ENCODE measurements at regions not wholly inside any gene's neighbourhood (a gene's known extent, or its start where the extent isn't known, plus 50 kb on each side); places are given as distances from the start of the nearest gene placed in this dataset.

GRCh38 chr9:102841376-102841775, 153.8 kb upstream of the CYLC2 start:
- Mint-ChIP-seq H3K27me3 (ENCODE audit: low read depth) (no peaks in the 10 kb centered on the region), H3K27ac (no peak overlapping the region)
- POLR2A ChIA-PET, result no interaction called here

GRCh38 chr9:102840335-102840734, 154.8 kb upstream of the CYLC2 start:
- Mint-ChIP-seq H3K4me3 (no peak overlapping the region), H3K27ac (no peak overlapping the region), H3K9me3 (ENCODE audit: insufficient read depth) (peaks cover 4% of the 10 kb centered on the region), H3K36me3 (ENCODE audit: low read depth) (no peaks in the 10 kb centered on the region), H3K4me1 (ENCODE audit: low read depth) (no peaks in the 10 kb centered on the region), H3K27me3 (ENCODE audit: low read depth) (no peaks in the 10 kb centered on the region)
- ATAC-seq (no peak), DNase-seq (no peak)
- ChIA-PET POLR2A (no interaction called here), CTCF (no interaction called here)

More at GRCh38 chr9:102841376-102841775, 153.8 kb upstream of the CYLC2 start:
- Mint-ChIP-seq H3K36me3 (ENCODE audit: low read depth) (no peaks in the 10 kb centered on the region), H3K4me3 (no peak overlapping the region), H3K9me3 (ENCODE audit: insufficient read depth) (peaks cover 4% of the 10 kb centered on the region), H3K4me1 (ENCODE audit: low read depth) (no peaks in the 10 kb centered on the region)
- CTCF ChIA-PET, result no interaction called here
- DNase-seq (no peak), ATAC-seq (no peak)

- no peak for DNase-seq
- Mint-ChIP-seq H3K27ac (no peak overlapping the region), H3K4me3 (no peak overlapping the region), H3K36me3 (ENCODE audit: low read depth) (no peaks in the 10 kb centered on the region), H3K4me1 (ENCODE audit: low read depth) (no peaks in the 10 kb centered on the region), H3K9me3 (ENCODE audit: insufficient read depth) (no peaks in the 10 kb centered on the region), H3K27me3 (ENCODE audit: low read depth) (no peaks in the 10 kb centered on the region)
- POLR2A ChIA-PET, result no interaction called here
- CTCF ChIA-PET, result no interaction called here
- ATAC-seq, result no peak
Measured at GRCh38 chr9:102832814-102833213, 162.3 kb upstream of the CYLC2 start.

- CTCF ChIA-PET, result no interaction called here
- Mint-ChIP-seq H3K27ac (no peak overlapping the region), H3K9me3 (ENCODE audit: insufficient read depth) (peaks cover 14% of the 10 kb centered on the region), H3K4me3 (no peak overlapping the region), H3K36me3 (ENCODE audit: low read depth) (no peaks in the 10 kb centered on the region), H3K4me1 (ENCODE audit: low read depth) (no peaks in the 10 kb centered on the region), H3K27me3 (ENCODE audit: low read depth) (no peaks in the 10 kb centered on the region)
- POLR2A ChIA-PET, result no interaction called here
- DNase-seq, result no peak
- no peak for ATAC-seq
Measured at GRCh38 chr9:102796244-102796643, 198.9 kb upstream of the CYLC2 start.

GRCh38 chr9:102795532-102795931, 199.6 kb upstream of the CYLC2 start:
- no peaks in the 10 kb centered on the region for H3K4me1 Mint-ChIP-seq (ENCODE audit: low read depth)
- ATAC-seq, result no peak
- no peaks in the 10 kb centered on the region for H3K36me3 Mint-ChIP-seq (ENCODE audit: low read depth)
- ChIA-PET CTCF (no interaction called here), POLR2A (no interaction called here)
- no peak overlapping the region for H3K27ac Mint-ChIP-seq
- H3K9me3 Mint-ChIP-seq (ENCODE audit: insufficient read depth), result peaks cover 14% of the 10 kb centered on the region
- no peak for DNase-seq
- H3K4me3 Mint-ChIP-seq, result no peak overlapping the region
- no peaks in the 10 kb centered on the region for H3K27me3 Mint-ChIP-seq (ENCODE audit: low read depth)

- no peak overlapping the region for H3K4me3 Mint-ChIP-seq
- no peaks in the 10 kb centered on the region for H3K27me3 Mint-ChIP-seq (ENCODE audit: low read depth)
- no peak overlapping the region for H3K27ac Mint-ChIP-seq
- no peaks in the 10 kb centered on the region for H3K36me3 Mint-ChIP-seq (ENCODE audit: low read depth)
- no peaks in the 10 kb centered on the region for H3K4me1 Mint-ChIP-seq (ENCODE audit: low read depth)
- ChIA-PET POLR2A (no interaction called here), CTCF (no interaction called here)
- H3K9me3 Mint-ChIP-seq (ENCODE audit: insufficient read depth), result peaks cover 8% of the 10 kb centered on the region
- ATAC-seq (no peak), DNase-seq (no peak)
Measured at GRCh38 chr9:102779356-102779755, 215.8 kb upstream of the CYLC2 start.

GRCh38 chr9:102778746-102779145, 216.4 kb upstream of the CYLC2 start:
- CTCF ChIA-PET, result no interaction called here
- no peak for ATAC-seq
- no peak overlapping the region for H3K4me3 Mint-ChIP-seq
- H3K9me3 Mint-ChIP-seq (ENCODE audit: insufficient read depth), result peaks cover 8% of the 10 kb centered on the region
- no peaks in the 10 kb centered on the region for H3K36me3 Mint-ChIP-seq (ENCODE audit: low read depth)
- no peaks in the 10 kb centered on the region for H3K4me1 Mint-ChIP-seq (ENCODE audit: low read depth)
- POLR2A ChIA-PET, result no interaction called here
- no peaks in the 10 kb centered on the region for H3K27me3 Mint-ChIP-seq (ENCODE audit: low read depth)
- DNase-seq, result no peak
- H3K27ac Mint-ChIP-seq, result no peak overlapping the region

GRCh38 chr9:102770704-102771103, 224.4 kb upstream of the CYLC2 start:
- no peak for DNase-seq
- POLR2A ChIA-PET, result no interaction called here

GRCh38 chr9:102769307-102769706, 225.8 kb upstream of the CYLC2 start:
- no peak overlapping the region for H3K27ac Mint-ChIP-seq
- ATAC-seq, result no peak
- no peaks in the 10 kb centered on the region for H3K36me3 Mint-ChIP-seq (ENCODE audit: low read depth)
- peaks cover 9% of the 10 kb centered on the region for H3K9me3 Mint-ChIP-seq (ENCODE audit: insufficient read depth)
- ChIA-PET POLR2A (no interaction called here), CTCF (no interaction called here)
- no peaks in the 10 kb centered on the region for H3K4me1 Mint-ChIP-seq (ENCODE audit: low read depth)
- DNase-seq, result no peak
- H3K27me3 Mint-ChIP-seq (ENCODE audit: low read depth), result no peaks in the 10 kb centered on the region
- H3K4me3 Mint-ChIP-seq, result no peak overlapping the region

More at GRCh38 chr9:102770704-102771103, 224.4 kb upstream of the CYLC2 start:
- H3K27ac Mint-ChIP-seq, result no peak overlapping the region
- CTCF ChIA-PET, result no interaction called here
- no peak overlapping the region for H3K4me3 Mint-ChIP-seq
- H3K9me3 Mint-ChIP-seq (ENCODE audit: insufficient read depth), result peaks cover 12% of the 10 kb centered on the region
- no peaks in the 10 kb centered on the region for H3K27me3 Mint-ChIP-seq (ENCODE audit: low read depth)
- H3K36me3 Mint-ChIP-seq (ENCODE audit: low read depth), result no peaks in the 10 kb centered on the region
- no peaks in the 10 kb centered on the region for H3K4me1 Mint-ChIP-seq (ENCODE audit: low read depth)
- no peak for ATAC-seq

- H3K4me3 Mint-ChIP-seq, result no peak overlapping the region
- peaks cover 8% of the 10 kb centered on the region for H3K9me3 Mint-ChIP-seq (ENCODE audit: insufficient read depth)
- ATAC-seq (no peak), DNase-seq (no peak)
- CTCF ChIA-PET, result no interaction called here
- H3K27me3 Mint-ChIP-seq (ENCODE audit: low read depth), result no peaks in the 10 kb centered on the region
- H3K27ac Mint-ChIP-seq, result no peak overlapping the region
- POLR2A ChIA-PET, result no interaction called here
- no peaks in the 10 kb centered on the region for H3K4me1 Mint-ChIP-seq (ENCODE audit: low read depth)
- H3K36me3 Mint-ChIP-seq (ENCODE audit: low read depth), result no peaks in the 10 kb centered on the region
Measured at GRCh38 chr9:102768002-102768401, 227.1 kb upstream of the CYLC2 start.

GRCh38 chr9:102767076-102767475, 228.1 kb upstream of the CYLC2 start:
- H3K27ac Mint-ChIP-seq, result no peak overlapping the region
- POLR2A ChIA-PET, result no interaction called here

GRCh38 chr9:102740578-102740977, 254.6 kb upstream of the CYLC2 start:
- no peak overlapping the region for H3K27ac Mint-ChIP-seq
- no peaks in the 10 kb centered on the region for H3K4me1 Mint-ChIP-seq (ENCODE audit: low read depth)
- no peak overlapping the region for H3K4me3 Mint-ChIP-seq
- no peak for DNase-seq
- ChIA-PET POLR2A (no interaction called here), CTCF (no interaction called here)
- no peak for ATAC-seq
- no peaks in the 10 kb centered on the region for H3K36me3 Mint-ChIP-seq (ENCODE audit: low read depth)
- H3K27me3 Mint-ChIP-seq (ENCODE audit: low read depth), result no peaks in the 10 kb centered on the region
- H3K9me3 Mint-ChIP-seq (ENCODE audit: insufficient read depth), result peaks cover 14% of the 10 kb centered on the region

More at GRCh38 chr9:102767076-102767475, 228.1 kb upstream of the CYLC2 start:
- H3K9me3 Mint-ChIP-seq (ENCODE audit: insufficient read depth), result peaks cover 2% of the 10 kb centered on the region
- no peaks in the 10 kb centered on the region for H3K27me3 Mint-ChIP-seq (ENCODE audit: low read depth)
- CTCF ChIA-PET, result no interaction called here
- DNase-seq, result no peak
- H3K4me3 Mint-ChIP-seq, result no peak overlapping the region
- no peak for ATAC-seq
- H3K36me3 Mint-ChIP-seq (ENCODE audit: low read depth), result no peaks in the 10 kb centered on the region
- no peaks in the 10 kb centered on the region for H3K4me1 Mint-ChIP-seq (ENCODE audit: low read depth)

GRCh38 chr9:102728946-102729345, 266.2 kb upstream of the CYLC2 start:
- POLR2A ChIA-PET, result no interaction called here
- CTCF ChIA-PET, result no interaction called here
- Mint-ChIP-seq H3K27me3 (ENCODE audit: low read depth) (no peaks in the 10 kb centered on the region), H3K27ac (no peak overlapping the region), H3K4me1 (ENCODE audit: low read depth) (no peaks in the 10 kb centered on the region), H3K4me3 (no peak overlapping the region), H3K9me3 (ENCODE audit: insufficient read depth) (peaks cover 18% of the 10 kb centered on the region), H3K36me3 (ENCODE audit: low read depth) (no peaks in the 10 kb centered on the region)
- ATAC-seq (no peak), DNase-seq (no peak)

Measured in activated CD8-positive, alpha-beta T cell treated with anti-CD3 and anti-CD28 coated beads, Interleukin-2, amount 10 ng/mL, durations not matched to agents 7 days and 5 days (primary cell).